ENCODE measurements at regions not wholly inside any gene's neighbourhood (a gene's known extent, or its start where the extent isn't known, plus 50 kb on each side); places are given as distances from the start of the nearest gene placed in this dataset.

DNA sequence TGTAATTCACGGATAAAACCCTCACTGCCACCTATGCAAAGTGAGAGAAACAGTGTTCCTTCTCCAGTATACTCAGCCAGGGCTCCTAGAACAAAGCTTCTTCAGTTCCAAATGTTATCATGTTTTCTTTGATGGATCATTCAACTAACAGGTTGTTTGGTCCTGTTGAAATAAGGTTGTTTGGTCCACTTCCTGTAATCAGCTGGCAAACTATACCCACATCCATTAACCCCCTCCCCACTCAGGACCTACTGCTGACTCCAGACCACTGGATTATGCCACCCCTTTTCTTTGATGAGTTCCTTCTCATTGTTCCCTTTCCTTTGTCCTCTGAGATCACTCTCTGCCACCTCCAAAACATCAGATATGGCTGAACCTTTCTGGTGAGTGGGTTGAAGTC is 267.7 kb upstream of the USP25 start (continued):
- TF ChIP-seq ZNF317 (CRISPR knock-in tag; IDR thresholded peaks at IDR 0.05) (peak; percentile 52; the same call in 1 of the 2 replicates), ELF1 (CRISPR knock-in tag; IDR thresholded peaks at IDR 0.05) (no peak), ARID3A (IDR thresholded peaks at IDR 0.05; ENCODE audit: low read depth, low read length) (no peak), POGZ (CRISPR knock-in tag; IDR thresholded peaks at IDR 0.05) (0 out of 2 replicates have a peak, but pooled peaks have one; percentile 28), ZNF652 (CRISPR knock-in tag; IDR thresholded peaks at IDR 0.05; ENCODE audit: borderline replicate concordance, low read depth) (peak; percentile 56; the same call in 1 of the 2 replicates), EP300 (IDR thresholded peaks at IDR 0.05; ENCODE audit: low read depth in 2 of 2, low read length in 2 of 2) (0 out of 4 replicates have a peak, but pooled peaks of 1 of the 2 experiments have one; percentile 35), EP300 (CRISPR knock-in tag; IDR thresholded peaks at IDR 0.05; ENCODE audit: borderline replicate concordance) (no peak), TFAP4 (IDR thresholded peaks at IDR 0.05; ENCODE audit: borderline replicate concordance, low read depth) (0 out of 2 replicates have a peak, but pooled peaks have one; percentile 31), FOXP4 (CRISPR knock-in tag; IDR thresholded peaks at IDR 0.05) (peak; percentile 25; the same call in 1 of the 2 replicates)

DNA sequence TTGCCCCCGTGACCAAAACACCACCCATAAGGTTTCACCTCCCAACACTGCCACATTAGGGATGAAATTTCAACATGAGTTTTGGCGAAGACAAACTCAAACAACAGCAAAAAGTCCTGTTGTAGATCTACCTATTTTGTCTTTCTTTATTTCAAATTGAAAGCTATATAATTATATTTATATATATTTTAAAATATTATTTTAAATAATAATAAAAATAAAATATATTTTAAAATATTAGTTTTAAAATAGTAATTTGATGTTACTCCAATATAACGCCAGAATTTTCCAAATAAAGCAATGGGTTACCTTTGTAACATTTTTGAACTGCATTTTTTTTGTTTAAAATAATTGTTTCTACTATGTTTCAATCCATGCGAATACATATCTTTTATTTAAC is 263.5 kb upstream of the USP25 start:
- FAIRE-seq (no peak), ATAC-seq (no peak), DNase-seq (ENCODE audit: low spot score) (no peak)
- Histone ChIP-seq H2AFZ (ENCODE audit: low read length) (no peak overlapping the region), H3K4me2 (ENCODE audit: low read depth, low read length) (no peak overlapping the region), H3K9me3 (ENCODE audit: low read length) (no peaks in the 10 kb centered on the region), H3K27me3 (ENCODE audit: control insufficient read depth in 1 of 2, insufficient read depth in 2 of 2, low read length in 2 of 2) (no peaks in the 10 kb centered on the region), H4K20me1 (ENCODE audit: insufficient read depth, low read length) (no peaks in the 10 kb centered on the region), H3K9ac (ENCODE audit: insufficient read depth, low read depth, low read length) (no peak overlapping the region), H3K36me3 (replicated peaks in 1 of 2; ENCODE audit: control insufficient read depth in 1 of 2, insufficient read depth in 2 of 2, low read length in 2 of 2) (no peaks in the 10 kb centered on the region), H3K4me3 (replicated peaks in 1 of 3; ENCODE audit: insufficient read depth in 1 of 3, low read depth in 2 of 3, low read length in 3 of 3) (no peak overlapping the region), H3K79me2 (ENCODE audit: insufficient read depth, low read length) (no peaks in the 10 kb centered on the region), H3K4me1 (ENCODE audit: insufficient read depth, low read length) (peaks cover 42% of the 10 kb centered on the region), H3K27ac (ENCODE audit: extremely low read length, insufficient read depth, low read length) (no peak overlapping the region)
- ChIA-PET POLR2A (no interaction called here), CTCF (ENCODE audit: low intra/inter-chr PET ratio, low total read pairs) (no interaction called here)
- TF ChIP-seq ZNF329 (CRISPR knock-in tag; IDR thresholded peaks at IDR 0.05; ENCODE audit: low read depth) = no peak
- TF ChIP-seq, protein P1, sequence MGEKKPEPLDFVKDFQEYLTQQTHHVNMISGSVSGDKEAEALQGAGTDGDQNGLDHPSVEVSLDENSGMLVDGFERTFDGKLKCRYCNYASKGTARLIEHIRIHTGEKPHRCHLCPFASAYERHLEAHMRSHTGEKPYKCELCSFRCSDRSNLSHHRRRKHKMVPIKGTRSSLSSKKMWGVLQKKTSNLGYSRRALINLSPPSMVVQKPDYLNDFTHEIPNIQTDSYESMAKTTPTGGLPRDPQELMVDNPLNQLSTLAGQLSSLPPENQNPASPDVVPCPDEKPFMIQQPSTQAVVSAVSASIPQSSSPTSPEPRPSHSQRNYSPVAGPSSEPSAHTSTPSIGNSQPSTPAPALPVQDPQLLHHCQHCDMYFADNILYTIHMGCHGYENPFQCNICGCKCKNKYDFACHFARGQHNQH (CRISPR knock-in tag; IDR thresholded peaks at IDR 0.05) = no peak
- TF ChIP-seq ZNF609 (CRISPR knock-in tag; IDR thresholded peaks at IDR 0.05; ENCODE audit: borderline replicate concordance) = no peak
- BruUV-seq (replicated peaks) = no TSS peak
- WGBS (ENCODE audit: low lambda C conversion rate) = 96% methylated on average over 4 of the region's 4 CpGs
- in situ Hi-C loops (cut with HindIII; ENCODE audit: extremely low pct_ligation_motif_present, low pct_unique_long_range_greater_than_20kb) = no loop called here
- intact Hi-C loops (cut with micrococcal nuclease; ENCODE audit: unreplicated experiment) = no loop called here
